Thyroid gland (tissue), 4 donors: ENCODE measurements at regions not wholly inside any gene's neighbourhood (a gene's known extent, or its start where the extent isn't known, plus 50 kb on each side); places are given as distances from the start of the nearest gene placed in this dataset.

ENCODE experiments used
- CTCF ChIP-seq, 6 experiments: fragments of 200-600 bp in 3 of 6; fragments of 450-650 bp in 3 of 6; sonication (generic) in 3 of 6; IDR thresholded peaks; one replicate each; pipeline ENCODE4 v1.5.1; 2016 to 2019; ENCODE audit warnings: antibody characterized with exemption in 6 of 6, mild to moderate bottlenecking in 2 of 6, inconsistent platforms in 1 of 6, moderate library complexity in 1 of 6
- POLR2A ChIP-seq, 2 donors: fragments of 450-650 bp; IDR thresholded peaks; one replicate each; pipeline ENCODE4 v1.6.1; 2017; ENCODE audit warnings: antibody characterized with exemption in 2 of 2, mild to moderate bottlenecking in 2 of 2, moderate library complexity in 1 of 2

GRCh38 chr6:150535818-150536220 lies 63.9 kb upstream of the PLEKHG1 start:
- no peak for TF ChIP-seq CTCF (IDR thresholded peaks at IDR 0.05)
- no peak for TF ChIP-seq POLR2A (IDR thresholded peaks at IDR 0.05)
